ENCODE measurements at regions not wholly inside any gene's neighbourhood (a gene's known extent, or its start where the extent isn't known, plus 50 kb on each side); places are given as distances from the start of the nearest gene placed in this dataset.

GRCh38 chr13:22402682-22403081 lies 731.8 kb downstream of the FGF9 start:
- TF ChIP-seq EZH2 (IDR thresholded peaks at IDR 0.05; ENCODE audit: insufficient read depth, low read length) (no peak), CTCF (IDR thresholded peaks at IDR 0.05; ENCODE audit: insufficient read depth, low read depth, low read length) (no peak)
